ENCODE measurements at regions not wholly inside any gene's neighbourhood (a gene's known extent, or its start where the extent isn't known, plus 50 kb on each side); places are given as distances from the start of the nearest gene placed in this dataset.

DNA sequence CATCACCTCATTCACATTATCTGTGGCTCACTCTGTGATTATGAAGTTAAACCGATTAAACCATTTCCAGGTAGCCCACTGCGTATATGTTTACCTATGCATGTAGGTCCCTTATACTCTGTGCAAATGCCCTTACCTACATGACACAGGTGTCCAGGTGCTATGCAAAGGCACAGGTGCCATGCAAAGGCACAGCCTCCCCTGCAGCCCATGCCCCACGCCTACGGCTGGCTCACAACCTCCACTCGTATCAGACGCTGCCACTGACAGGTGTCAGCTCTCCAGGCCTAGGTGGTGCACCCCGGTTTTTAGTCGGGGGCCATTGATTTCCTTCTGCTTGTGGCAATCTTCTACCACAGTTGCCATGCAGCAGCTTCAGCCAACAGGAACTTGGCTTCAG lies 57.7 kb upstream of the IRX1 start:
- H2AFZ ChIP-seq, result no peak overlapping the region
- Mint-ChIP-seq H3K27me3 (ENCODE audit: insufficient read depth, low read depth, poor library complexity) (peaks cover 6% of the 10 kb centered on the region), H3K27ac (no peak overlapping the region), H3K9me3 (peaks cover 2% of the 10 kb centered on the region; the same call in 1 of the 3 replicates), H3K4me1 (no peaks in the 10 kb centered on the region), H3K36me3 (ENCODE audit: low read depth) (peaks cover 11% of the 10 kb centered on the region; the same call in 1 of the 3 replicates), H3K4me3 (no peak overlapping the region)
- DNase-seq (ENCODE audit: low spot score) (no peak), ATAC-seq (no peak)
- no peaks in the 10 kb centered on the region for H3F3A ChIP-seq (replicated peaks; ENCODE audit: low read depth)
- TF ChIP-seq CTCF (conservative IDR thresholded peaks at IDR 0.05; ENCODE audit: low read depth in 2 of 2), result no peak
- TF ChIP-seq, protein P1, sequence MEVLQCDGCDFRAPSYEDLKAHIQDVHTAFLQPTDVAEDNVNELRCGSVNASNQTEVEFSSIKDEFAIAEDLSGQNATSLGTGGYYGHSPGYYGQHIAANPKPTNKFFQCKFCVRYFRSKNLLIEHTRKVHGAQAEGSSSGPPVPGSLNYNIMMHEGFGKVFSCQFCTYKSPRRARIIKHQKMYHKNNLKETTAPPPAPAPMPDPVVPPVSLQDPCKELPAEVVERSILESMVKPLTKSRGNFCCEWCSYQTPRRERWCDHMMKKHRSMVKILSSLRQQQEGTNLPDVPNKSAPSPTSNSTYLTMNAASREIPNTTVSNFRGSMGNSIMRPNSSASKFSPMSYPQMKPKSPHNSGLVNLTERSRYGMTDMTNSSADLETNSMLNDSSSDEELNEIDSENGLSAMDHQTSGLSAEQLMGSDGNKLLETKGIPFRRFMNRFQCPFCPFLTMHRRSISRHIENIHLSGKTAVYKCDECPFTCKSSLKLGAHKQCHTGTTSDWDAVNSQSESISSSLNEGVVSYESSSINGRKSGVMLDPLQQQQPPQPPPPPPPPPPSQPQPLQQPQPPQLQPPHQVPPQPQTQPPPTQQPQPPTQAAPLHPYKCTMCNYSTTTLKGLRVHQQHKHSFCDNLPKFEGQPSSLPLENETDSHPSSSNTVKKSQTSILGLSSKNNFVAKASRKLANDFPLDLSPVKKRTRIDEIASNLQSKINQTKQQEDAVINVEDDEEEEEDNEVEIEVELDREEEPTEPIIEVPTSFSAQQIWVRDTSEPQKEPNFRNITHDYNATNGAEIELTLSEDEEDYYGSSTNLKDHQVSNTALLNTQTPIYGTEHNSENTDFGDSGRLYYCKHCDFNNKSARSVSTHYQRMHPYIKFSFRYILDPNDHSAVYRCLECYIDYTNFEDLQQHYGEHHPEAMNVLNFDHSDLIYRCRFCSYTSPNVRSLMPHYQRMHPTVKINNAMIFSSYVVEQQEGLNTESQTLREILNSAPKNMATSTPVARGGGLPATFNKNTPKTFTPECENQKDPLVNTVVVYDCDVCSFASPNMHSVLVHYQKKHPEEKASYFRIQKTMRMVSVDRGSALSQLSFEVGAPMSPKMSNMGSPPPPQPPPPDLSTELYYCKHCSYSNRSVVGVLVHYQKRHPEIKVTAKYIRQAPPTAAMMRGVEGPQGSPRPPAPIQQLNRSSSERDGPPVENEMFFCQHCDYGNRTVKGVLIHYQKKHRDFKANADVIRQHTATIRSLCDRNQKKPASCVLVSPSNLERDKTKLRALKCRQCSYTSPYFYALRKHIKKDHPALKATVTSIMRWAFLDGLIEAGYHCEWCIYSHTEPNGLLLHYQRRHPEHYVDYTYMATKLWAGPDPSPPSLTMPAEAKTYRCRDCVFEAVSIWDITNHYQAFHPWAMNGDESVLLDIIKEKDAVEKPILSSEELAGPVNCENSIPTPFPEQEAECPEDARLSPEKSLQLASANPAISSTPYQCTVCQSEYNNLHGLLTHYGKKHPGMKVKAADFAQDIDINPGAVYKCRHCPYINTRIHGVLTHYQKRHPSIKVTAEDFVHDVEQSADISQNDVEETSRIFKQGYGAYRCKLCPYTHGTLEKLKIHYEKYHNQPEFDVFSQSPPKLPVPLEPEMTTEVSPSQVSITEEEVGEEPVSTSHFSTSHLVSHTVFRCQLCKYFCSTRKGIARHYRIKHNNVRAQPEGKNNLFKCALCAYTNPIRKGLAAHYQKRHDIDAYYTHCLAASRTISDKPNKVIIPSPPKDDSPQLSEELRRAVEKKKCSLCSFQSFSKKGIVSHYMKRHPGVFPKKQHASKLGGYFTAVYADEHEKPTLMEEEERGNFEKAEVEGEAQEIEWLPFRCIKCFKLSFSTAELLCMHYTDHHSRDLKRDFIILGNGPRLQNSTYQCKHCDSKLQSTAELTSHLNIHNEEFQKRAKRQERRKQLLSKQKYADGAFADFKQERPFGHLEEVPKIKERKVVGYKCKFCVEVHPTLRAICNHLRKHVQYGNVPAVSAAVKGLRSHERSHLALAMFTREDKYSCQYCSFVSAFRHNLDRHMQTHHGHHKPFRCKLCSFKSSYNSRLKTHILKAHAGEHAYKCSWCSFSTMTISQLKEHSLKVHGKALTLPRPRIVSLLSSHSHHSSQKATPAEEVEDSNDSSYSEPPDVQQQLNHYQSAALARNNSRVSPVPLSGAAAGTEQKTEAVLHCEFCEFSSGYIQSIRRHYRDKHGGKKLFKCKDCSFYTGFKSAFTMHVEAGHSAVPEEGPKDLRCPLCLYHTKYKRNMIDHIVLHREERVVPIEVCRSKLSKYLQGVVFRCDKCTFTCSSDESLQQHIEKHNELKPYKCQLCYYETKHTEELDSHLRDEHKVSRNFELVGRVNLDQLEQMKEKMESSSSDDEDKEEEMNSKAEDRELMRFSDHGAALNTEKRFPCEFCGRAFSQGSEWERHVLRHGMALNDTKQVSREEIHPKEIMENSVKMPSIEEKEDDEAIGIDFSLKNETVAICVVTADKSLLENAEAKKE (CRISPR knock-in tag; IDR thresholded peaks at IDR 0.05), result no peak
- TF ChIP-seq, protein P2, sequence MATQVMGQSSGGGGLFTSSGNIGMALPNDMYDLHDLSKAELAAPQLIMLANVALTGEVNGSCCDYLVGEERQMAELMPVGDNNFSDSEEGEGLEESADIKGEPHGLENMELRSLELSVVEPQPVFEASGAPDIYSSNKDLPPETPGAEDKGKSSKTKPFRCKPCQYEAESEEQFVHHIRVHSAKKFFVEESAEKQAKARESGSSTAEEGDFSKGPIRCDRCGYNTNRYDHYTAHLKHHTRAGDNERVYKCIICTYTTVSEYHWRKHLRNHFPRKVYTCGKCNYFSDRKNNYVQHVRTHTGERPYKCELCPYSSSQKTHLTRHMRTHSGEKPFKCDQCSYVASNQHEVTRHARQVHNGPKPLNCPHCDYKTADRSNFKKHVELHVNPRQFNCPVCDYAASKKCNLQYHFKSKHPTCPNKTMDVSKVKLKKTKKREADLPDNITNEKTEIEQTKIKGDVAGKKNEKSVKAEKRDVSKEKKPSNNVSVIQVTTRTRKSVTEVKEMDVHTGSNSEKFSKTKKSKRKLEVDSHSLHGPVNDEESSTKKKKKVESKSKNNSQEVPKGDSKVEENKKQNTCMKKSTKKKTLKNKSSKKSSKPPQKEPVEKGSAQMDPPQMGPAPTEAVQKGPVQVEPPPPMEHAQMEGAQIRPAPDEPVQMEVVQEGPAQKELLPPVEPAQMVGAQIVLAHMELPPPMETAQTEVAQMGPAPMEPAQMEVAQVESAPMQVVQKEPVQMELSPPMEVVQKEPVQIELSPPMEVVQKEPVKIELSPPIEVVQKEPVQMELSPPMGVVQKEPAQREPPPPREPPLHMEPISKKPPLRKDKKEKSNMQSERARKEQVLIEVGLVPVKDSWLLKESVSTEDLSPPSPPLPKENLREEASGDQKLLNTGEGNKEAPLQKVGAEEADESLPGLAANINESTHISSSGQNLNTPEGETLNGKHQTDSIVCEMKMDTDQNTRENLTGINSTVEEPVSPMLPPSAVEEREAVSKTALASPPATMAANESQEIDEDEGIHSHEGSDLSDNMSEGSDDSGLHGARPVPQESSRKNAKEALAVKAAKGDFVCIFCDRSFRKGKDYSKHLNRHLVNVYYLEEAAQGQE (IDR thresholded peaks at IDR 0.05; ENCODE audit: unreplicated experiment), result no peak
- TF ChIP-seq EZH2 (IDR thresholded peaks at IDR 0.05; ENCODE audit: low read depth, unreplicated experiment), result no peak
- no peak for TF ChIP-seq ETS1 (IDR thresholded peaks at IDR 0.05)
- no peak for TF ChIP-seq EZH2phosphoT487 (IDR thresholded peaks at IDR 0.05; ENCODE audit: unreplicated experiment)
- TF ChIP-seq CREB1 (CRISPR knock-in tag; IDR thresholded peaks at IDR 0.05; ENCODE audit: low read depth), result no peak
- no peak for TF ChIP-seq JUNB (IDR thresholded peaks at IDR 0.05; ENCODE audit: unreplicated experiment)
- TF ChIP-seq ZNF331 (CRISPR knock-in tag; IDR thresholded peaks at IDR 0.05; ENCODE audit: low read depth), result no peak
- no peak for TF ChIP-seq POLR2AphosphoS5 (IDR thresholded peaks at IDR 0.05; ENCODE audit: low read depth)
- H4K20me1 ChIP-seq (replicated peaks; ENCODE audit: insufficient read depth), result no peaks in the 10 kb centered on the region
- H3K4me3 ChIP-seq, result no peak overlapping the region
- no peaks in the 10 kb centered on the region for H3K4me1 ChIP-seq (ENCODE audit: insufficient read depth)
- no peaks in the 10 kb centered on the region for H3K27me3 ChIP-seq (ENCODE audit: insufficient read depth)
- no peaks in the 10 kb centered on the region for H3K36me3 ChIP-seq (ENCODE audit: insufficient read depth)
- H3K9me2 ChIP-seq (ENCODE audit: insufficient read depth), result peaks cover 5% of the 10 kb centered on the region; the same call in 1 of the 2 replicates
- H3K4me2 ChIP-seq, result no peak overlapping the region
- H3K79me2 ChIP-seq (replicated peaks; ENCODE audit: insufficient read depth), result no peaks in the 10 kb centered on the region
- no peak overlapping the region for H3K27ac ChIP-seq (ENCODE audit: low read depth)
